EL (cell line): ENCODE measurements at regions not wholly inside any gene's neighbourhood (a gene's known extent, or its start where the extent isn't known, plus 50 kb on each side); places are given as distances from the start of the nearest gene placed in this dataset.
"Not testable (repeated sequence)": the region's sequence is repeated elsewhere in the genome, so short reads cannot be mapped to it uniquely, and the experiment has no call there.

ENCODE experiments used
- DNase-seq: peaks from one replicate; pipeline ENCODE4 v3.0.0-alpha.2; 2016

GRCh38 chr1:201639826-201640225, 100.9 kb downstream of the NAV1 start:
- DNase-seq = no peak

GRCh38 chr1:201640624-201641023, 101.7 kb downstream of the NAV1 start:
- DNase-seq = peak; percentile 39

GRCh38 chr1:201641524-201642253, 102.8 kb downstream of the NAV1 start:
- DNase-seq = no peak

- peak; percentile 41 for DNase-seq
These were observed 104.8 kb downstream of the NAV1 start for GRCh38 chr1:201643835-201644104.

GRCh38 chr1:201644197-201644596, 105.3 kb downstream of the NAV1 start:
- DNase-seq = no peak

- not testable (repeated sequence) for DNase-seq
These were observed 106.1 kb downstream of the NAV1 start for GRCh38 chr1:201645000-201645399.

GRCh38 chr1:201645956-201646355, 107.0 kb downstream of the NAV1 start:
- DNase-seq = peak; percentile 49

GRCh38 chr1:201646411-201647022, 107.6 kb downstream of the NAV1 start:
- no peak for DNase-seq

GRCh38 chr1:201647094-201647493, 108.2 kb downstream of the NAV1 start:
- no peak for DNase-seq

GRCh38 chr1:201647722-201648065, 108.8 kb downstream of the NAV1 start:
- no peak for DNase-seq

GRCh38 chr1:201648066-201648906, 109.4 kb downstream of the NAV1 start:
- peak; percentile 77 for DNase-seq

GRCh38 chr1:201648907-201649721, 110.2 kb downstream of the NAV1 start:
- peak; percentile 37 for DNase-seq

GRCh38 chr1:201649761-201650622, 111.1 kb downstream of the NAV1 start:
- peak; percentile 82 for DNase-seq

- no peak for DNase-seq
These were observed 111.7 kb downstream of the NAV1 start for GRCh38 chr1:201650623-201650933.

GRCh38 chr1:201652181-201652580, 113.3 kb downstream of the NAV1 start:
- no peak for DNase-seq

GRCh38 chr1:201653233-201653632, 114.3 kb downstream of the NAV1 start:
- no peak for DNase-seq

GRCh38 chr1:201653883-201654282, 115.0 kb downstream of the NAV1 start:
- DNase-seq = peak; percentile 38

- peak; percentile 91 for DNase-seq
These were observed 116.3 kb downstream of the NAV1 start for GRCh38 chr1:201655243-201655642.

- no peak for DNase-seq
These were observed 117.0 kb downstream of the NAV1 start for GRCh38 chr1:201655910-201656309.

- peak; percentile 50 for DNase-seq
These were observed 117.5 kb downstream of the NAV1 start for GRCh38 chr1:201656311-201657032.

GRCh38 chr1:201659572-201659971, 120.6 kb downstream of the NAV1 start:
- no peak for DNase-seq
